MM.1S (cell line): ENCODE measurements at regions not wholly inside any gene's neighbourhood (a gene's known extent, or its start where the extent isn't known, plus 50 kb on each side); places are given as distances from the start of the nearest gene placed in this dataset.

Experiments
- DNase-seq: peaks from one replicate; pipeline ENCODE4 v3.0.0-alpha.2; 2015
- H2AFZ ChIP-seq: fragments of 300-600 bp; sonication (generic); 2 replicates; pipeline ENCODE4 v1.6.0; 2016; ENCODE audit warnings: antibody characterized with exemption, low read length
- H3F3A ChIP-seq: fragments of 300-600 bp; sonication (generic); 2 replicates; pipeline ENCODE4 v1.6.1; 2016; ENCODE audit warnings: mild to moderate bottlenecking, antibody characterized with exemption, low read length, moderate library complexity, mixed read lengths; ENCODE audit not compliant: insufficient read depth
- H3K27ac ChIP-seq: fragments of 300-600 bp; sonication (generic); 2 replicates; pipeline ENCODE4 v1.5.1; 2016; ENCODE audit warnings: mild to moderate bottlenecking, low read length
- H3K27me3 ChIP-seq: fragments of 300-600 bp; sonication (generic); replicated peaks from 2 replicates; pipeline ENCODE4 v1.6.0; 2016; ENCODE audit warnings: low read length; ENCODE audit not compliant: insufficient read depth
- H3K36me3 ChIP-seq: fragments of 300-600 bp; sonication (generic); replicated peaks from 2 replicates; pipeline ENCODE4 v1.6.1; 2016; ENCODE audit warnings: mild to moderate bottlenecking, low read length, mixed read lengths; ENCODE audit not compliant: insufficient read depth
- H3K4me1 ChIP-seq: fragments of 300-600 bp; sonication (generic); 2 replicates; pipeline ENCODE4 v1.6.1; 2016; ENCODE audit warnings: low read length, mixed read lengths
- H3K4me2 ChIP-seq: fragments of 300-600 bp; sonication (generic); 2 replicates; pipeline ENCODE4 v1.6.0; 2016; ENCODE audit warnings: low read depth, low read length
- H3K4me3 ChIP-seq: fragments of 300-600 bp; sonication (generic); 2 replicates; pipeline ENCODE4 v1.5.1; 2016; ENCODE audit warnings: low read length, mixed read lengths
- H3K79me2 ChIP-seq: fragments of 300-600 bp; sonication (generic); 2 replicates; pipeline ENCODE4 v1.6.1; 2016; ENCODE audit warnings: mixed run types, low read length, mixed read lengths
- H3K9ac ChIP-seq: fragments of 300-600 bp; sonication (generic); 2 replicates; pipeline ENCODE4 v1.6.1; 2016; ENCODE audit warnings: low read length, mixed read lengths
- H3K9me2 ChIP-seq: fragments of 300-600 bp; sonication (generic); replicated peaks from 2 replicates; pipeline ENCODE4 v1.6.1; 2016; ENCODE audit warnings: mild to moderate bottlenecking, low read length, mixed read lengths; ENCODE audit not compliant: insufficient read depth
- H3K9me3 ChIP-seq: fragments of 300-600 bp; sonication (generic); replicated peaks from 2 replicates; pipeline ENCODE4 v1.6.1; 2016; ENCODE audit warnings: mild to moderate bottlenecking, low read length, mixed read lengths; ENCODE audit not compliant: insufficient read depth
- H4K20me1 ChIP-seq: fragments of 300-600 bp; sonication (generic); 2 replicates; pipeline ENCODE4 v1.6.1; 2016; ENCODE audit warnings: mild to moderate bottlenecking, low read length, moderate library complexity, mixed read lengths; ENCODE audit not compliant: insufficient read depth
- EZH2 ChIP-seq: fragments of 300-600 bp; sonication (generic); optimal IDR thresholded peaks from 2 replicates; pipeline ENCODE3; 2017; ENCODE audit warnings: low read depth, mild to moderate bottlenecking, antibody characterized with exemption, low read length, mixed read lengths
- EZH2phosphoT487 ChIP-seq: fragments of 300-600 bp; sonication (generic); IDR thresholded peaks from 2 replicates; pipeline ENCODE4 v1.6.1; 2018; ENCODE audit warnings: antibody characterized with exemption, low read length
- TF ChIP-seq, protein P1 (sequence below): fragments of 300-600 bp; sonication (generic); IDR thresholded peaks from 2 replicates; pipeline ENCODE4 v1.5.1; 2016; ENCODE audit warnings: antibody characterized with exemption, low read length, mixed read lengths

GRCh38 chr11:29214833-29215232 is 802.0 kb downstream of the KCNA4 start:
- no peaks in the 10 kb centered on the region for H3K9me2 ChIP-seq
- no peak overlapping the region for H3K27ac ChIP-seq
- no peak overlapping the region for H2AFZ ChIP-seq
- no peak overlapping the region for H3K4me2 ChIP-seq
- H3K36me3 ChIP-seq, result no peaks in the 10 kb centered on the region
- no peaks in the 10 kb centered on the region for H3F3A ChIP-seq
- no peak overlapping the region for H3K4me3 ChIP-seq
- H3K4me1 ChIP-seq, result no peaks in the 10 kb centered on the region
- H3K27me3 ChIP-seq, result no peaks in the 10 kb centered on the region
- no peaks in the 10 kb centered on the region for H4K20me1 ChIP-seq
- H3K9ac ChIP-seq, result no peak overlapping the region
- H3K79me2 ChIP-seq, result no peaks in the 10 kb centered on the region
- TF ChIP-seq EZH2 (no peak), EZH2phosphoT487 (no peak)
- TF ChIP-seq, protein P1, sequence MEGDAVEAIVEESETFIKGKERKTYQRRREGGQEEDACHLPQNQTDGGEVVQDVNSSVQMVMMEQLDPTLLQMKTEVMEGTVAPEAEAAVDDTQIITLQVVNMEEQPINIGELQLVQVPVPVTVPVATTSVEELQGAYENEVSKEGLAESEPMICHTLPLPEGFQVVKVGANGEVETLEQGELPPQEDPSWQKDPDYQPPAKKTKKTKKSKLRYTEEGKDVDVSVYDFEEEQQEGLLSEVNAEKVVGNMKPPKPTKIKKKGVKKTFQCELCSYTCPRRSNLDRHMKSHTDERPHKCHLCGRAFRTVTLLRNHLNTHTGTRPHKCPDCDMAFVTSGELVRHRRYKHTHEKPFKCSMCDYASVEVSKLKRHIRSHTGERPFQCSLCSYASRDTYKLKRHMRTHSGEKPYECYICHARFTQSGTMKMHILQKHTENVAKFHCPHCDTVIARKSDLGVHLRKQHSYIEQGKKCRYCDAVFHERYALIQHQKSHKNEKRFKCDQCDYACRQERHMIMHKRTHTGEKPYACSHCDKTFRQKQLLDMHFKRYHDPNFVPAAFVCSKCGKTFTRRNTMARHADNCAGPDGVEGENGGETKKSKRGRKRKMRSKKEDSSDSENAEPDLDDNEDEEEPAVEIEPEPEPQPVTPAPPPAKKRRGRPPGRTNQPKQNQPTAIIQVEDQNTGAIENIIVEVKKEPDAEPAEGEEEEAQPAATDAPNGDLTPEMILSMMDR, result no peak
- no peak for DNase-seq
- H3K9me3 ChIP-seq, result no peaks in the 10 kb centered on the region

- Histone ChIP-seq H3K4me1 (no peaks in the 10 kb centered on the region), H2AFZ (no peak overlapping the region), H3K9me2 (no peaks in the 10 kb centered on the region), H4K20me1 (no peaks in the 10 kb centered on the region), H3F3A (no peaks in the 10 kb centered on the region), H3K27me3 (no peaks in the 10 kb centered on the region), H3K79me2 (no peaks in the 10 kb centered on the region), H3K27ac (no peak overlapping the region), H3K4me3 (no peak overlapping the region), H3K36me3 (no peaks in the 10 kb centered on the region), H3K9ac (no peak overlapping the region), H3K4me2 (no peak overlapping the region), H3K9me3 (no peaks in the 10 kb centered on the region)
- no peak for TF ChIP-seq EZH2phosphoT487
- no peak for TF ChIP-seq EZH2
- TF ChIP-seq, protein P1, result no peak
- no peak for DNase-seq
These were observed 805.6 kb downstream of the KCNA4 start for GRCh38 chr11:29211202-29211601.

GRCh38 chr11:29210426-29210825 is 806.4 kb downstream of the KCNA4 start:
- Histone ChIP-seq H3F3A (no peaks in the 10 kb centered on the region), H3K4me2 (no peak overlapping the region), H3K4me3 (no peak overlapping the region), H3K27ac (no peak overlapping the region), H3K9me3 (no peaks in the 10 kb centered on the region), H3K4me1 (no peaks in the 10 kb centered on the region), H4K20me1 (no peaks in the 10 kb centered on the region), H3K9ac (no peak overlapping the region), H3K27me3 (no peaks in the 10 kb centered on the region), H3K79me2 (no peaks in the 10 kb centered on the region), H3K36me3 (no peaks in the 10 kb centered on the region), H3K9me2 (no peaks in the 10 kb centered on the region), H2AFZ (no peak overlapping the region)
- TF ChIP-seq EZH2phosphoT487 (no peak), EZH2 (no peak)
- TF ChIP-seq, protein P1, result no peak
- no peak for DNase-seq
